H9 (cell line): ENCODE measurements at regions not wholly inside any gene's neighbourhood (a gene's known extent, or its start where the extent isn't known, plus 50 kb on each side); places are given as distances from the start of the nearest gene placed in this dataset.

Source experiments
- DNase-seq: peaks from one replicate; pipeline ENCODE4 v3.0.0-alpha.2; 2017
- H2AFZ ChIP-seq: one replicate; pipeline ENCODE4 v1.6.1; 2013; ENCODE audit warnings: mild to moderate bottlenecking, low read length, control low read depth, moderate library complexity
- H2AK5ac ChIP-seq: 2 replicates; pipeline ENCODE4 v1.6.1; 2013; ENCODE audit warnings: low read length, control low read depth, mixed read lengths; ENCODE audit not compliant: insufficient read length
- H2BK120ac ChIP-seq: one replicate; pipeline ENCODE4 v1.6.1; 2013; ENCODE audit warnings: low read depth, mild to moderate bottlenecking, low read length, control low read depth, inconsistent platforms; ENCODE audit not compliant: poor library complexity, severe bottlenecking
- H2BK12ac ChIP-seq: 2 replicates; pipeline ENCODE4 v1.6.1; 2013; ENCODE audit warnings: low read length, control low read depth, mixed read lengths, low read depth; ENCODE audit not compliant: insufficient read length
- H2BK15ac ChIP-seq: 2 replicates; pipeline ENCODE4 v1.6.1; 2013; ENCODE audit warnings: low read depth, low read length, control low read depth
- H2BK20ac ChIP-seq: one replicate; pipeline ENCODE4 v1.6.1; 2013; ENCODE audit warnings: low read depth, mild to moderate bottlenecking, low read length, control low read depth, inconsistent platforms; ENCODE audit not compliant: poor library complexity, severe bottlenecking
- H2BK5ac ChIP-seq: 2 replicates; pipeline ENCODE4 v1.6.1; 2013; ENCODE audit warnings: low read length, control low read depth, mixed read lengths; ENCODE audit not compliant: insufficient read length
- H3K14ac ChIP-seq: 2 replicates; pipeline ENCODE4 v1.6.1; 2013; ENCODE audit warnings: low read length, control low read depth; ENCODE audit not compliant: insufficient read depth
- H3K18ac ChIP-seq: 2 replicates; pipeline ENCODE4 v1.6.1; 2013; ENCODE audit warnings: low read depth, mild to moderate bottlenecking, mixed read lengths, low read length, control low read depth; ENCODE audit not compliant: insufficient read length
- H3K23ac ChIP-seq: 2 replicates; pipeline ENCODE4 v1.6.1; 2013; ENCODE audit warnings: low read length, control low read depth, mixed read lengths, low read depth; ENCODE audit not compliant: insufficient read length
- H3K23me2 ChIP-seq: 2 replicates; pipeline ENCODE4 v1.6.1; 2013; ENCODE audit warnings: low read depth, mild to moderate bottlenecking, mixed read lengths, low read length, control low read depth; ENCODE audit not compliant: insufficient read length, poor library complexity, severe bottlenecking
- H3K27ac ChIP-seq: 2 replicates; pipeline ENCODE4 v1.5.1; 2013; ENCODE audit warnings: low read length, control low read depth, mixed read lengths, low read depth; ENCODE audit not compliant: insufficient read length
- H3K27me3 ChIP-seq: 2 replicates; pipeline ENCODE4 v1.6.1; 2013; ENCODE audit warnings: low read length, control low read depth, inconsistent platforms; ENCODE audit not compliant: insufficient read depth
- H3K4ac ChIP-seq: 2 replicates; pipeline ENCODE4 v1.6.1; 2013; ENCODE audit warnings: low read depth, mild to moderate bottlenecking, control low read depth, inconsistent platforms, low read length, moderate library complexity
- H3K4me1 ChIP-seq: 2 replicates; pipeline ENCODE4 v1.6.1; 2013; ENCODE audit warnings: low read length, control low read depth, inconsistent platforms; ENCODE audit not compliant: insufficient read depth
- H3K4me2 ChIP-seq: 2 replicates; pipeline ENCODE4 v1.6.1; 2013; ENCODE audit warnings: low read length, control low read depth, mixed read lengths; ENCODE audit not compliant: insufficient read length, insufficient read depth
- H3K56ac ChIP-seq: 2 replicates; pipeline ENCODE4 v1.6.1; 2013; ENCODE audit warnings: low read depth, mild to moderate bottlenecking, mixed read lengths, low read length, control low read depth; ENCODE audit not compliant: insufficient read length
- H3K79me1 ChIP-seq: 2 replicates; pipeline ENCODE4 v1.6.1; 2013; ENCODE audit warnings: low read depth, mild to moderate bottlenecking, moderate library complexity, low read length, control low read depth, inconsistent platforms; ENCODE audit not compliant: insufficient read depth, poor library complexity, severe bottlenecking
- H3K79me2 ChIP-seq: 2 replicates; pipeline ENCODE4 v1.6.1; 2013; ENCODE audit warnings: low read length, control low read depth, inconsistent platforms; ENCODE audit not compliant: insufficient read depth
- H3K9ac ChIP-seq: 2 replicates; pipeline ENCODE4 v1.6.1; 2013; ENCODE audit warnings: low read length, control low read depth, mixed read lengths; ENCODE audit not compliant: insufficient read length; ENCODE audit errors: extremely low read depth
- H3K9me3 ChIP-seq: one replicate; pipeline ENCODE4 v1.6.1; 2013; ENCODE audit warnings: low read depth, low read length, inconsistent platforms; ENCODE audit not compliant: control insufficient read depth
- H3T11ph ChIP-seq: one replicate; pipeline ENCODE4 v1.6.1; 2013; ENCODE audit warnings: mild to moderate bottlenecking, low read length, control low read depth, inconsistent platforms
- H4K20me1 ChIP-seq: one replicate; pipeline ENCODE4 v1.6.1; 2013; ENCODE audit not compliant: control insufficient read depth, insufficient read length, insufficient read depth
- H4K5ac ChIP-seq: 2 replicates; pipeline ENCODE4 v1.6.1; 2013; ENCODE audit warnings: low read depth, mild to moderate bottlenecking, mixed read lengths, low read length, control low read depth; ENCODE audit not compliant: insufficient read length
- H4K8ac ChIP-seq: replicated peaks from 2 replicates; pipeline ENCODE4 v1.6.1; 2013; ENCODE audit warnings: low read length, control low read depth, mixed read lengths, low read depth; ENCODE audit not compliant: insufficient read length
- H4K91ac ChIP-seq: 2 replicates; pipeline ENCODE4 v1.6.1; 2013; ENCODE audit warnings: low read depth, mild to moderate bottlenecking, moderate library complexity, mixed read lengths, low read length, control low read depth; ENCODE audit not compliant: insufficient read length
- H3K27ac Mint-ChIP-seq, 3 experiments: 2 replicates in 2 of 3; 3 replicates in 1 of 3; pipeline ENCODE4 v1.8.0; 2020 to 2021; ENCODE audit warnings: mixed read lengths in 3 of 3, mild to moderate bottlenecking in 1 of 3, moderate library complexity in 1 of 3
- H3K27me3 Mint-ChIP-seq: 2 replicates; pipeline ENCODE4 v1.8.0; 2021; ENCODE audit warnings: low read depth, mild to moderate bottlenecking, moderate library complexity, mixed read lengths
- H3K36me3 Mint-ChIP-seq, 3 experiments: 2 replicates in 2 of 3; 3 replicates in 1 of 3; pipeline ENCODE4 v1.8.0; 2020 to 2021; ENCODE audit warnings: low read depth in 3 of 3, mixed read lengths in 3 of 3; ENCODE audit not compliant: insufficient read depth in 1 of 3
- H3K4me1 Mint-ChIP-seq, 2 experiments: 2 replicates each; pipeline ENCODE4 v1.8.0; 2020; ENCODE audit warnings: mixed read lengths in 2 of 2
- H3K4me3 Mint-ChIP-seq, 2 experiments: 2 replicates in 1 of 2; 3 replicates in 1 of 2; pipeline ENCODE4 v1.8.0; 2020 to 2021; ENCODE audit warnings: mild to moderate bottlenecking in 2 of 2, mixed read lengths in 2 of 2, moderate library complexity in 1 of 2
- H3K9me3 Mint-ChIP-seq, 2 experiments: 2 replicates in 1 of 2; 3 replicates in 1 of 2; pipeline ENCODE4 v1.8.0; 2020; ENCODE audit warnings: mild to moderate bottlenecking in 2 of 2, mixed read lengths in 2 of 2, moderate library complexity in 1 of 2
- WGBS: extraction: QIAGEN DNeasy Blood & Tissue Kit; methylation state at CpG from one replicate; pipeline ENCODE4 v1.1.7; 2013; ENCODE audit warnings: missing lambda C conversion rate, low lambda C conversion rate, mixed read lengths; ENCODE audit not compliant: insufficient read length; ENCODE audit errors: extremely low coverage; 5-methylcytosine and 5-hydroxymethylcytosine counted together
- TF ChIP-seq, protein P1 (sequence below): fragments of 200-600 bp; sonication (generic); conservative IDR thresholded peaks from 3 replicates; pipeline ENCODE4 v1.8.0; 2021; ENCODE audit warnings: antibody characterized with exemption, mild to moderate bottlenecking

GRCh38 chr5:91645347-91645746 is 262.2 kb upstream of the ARRDC3 start:
- Histone ChIP-seq H2BK120ac (no peak overlapping the region), H3K79me2 (no peaks in the 10 kb centered on the region), H3K9me3 (no peaks in the 10 kb centered on the region), H3K14ac (no peak overlapping the region), H3K4ac (no peak overlapping the region), H2BK12ac (no peak overlapping the region), H3K4me1 (no peaks in the 10 kb centered on the region), H3K23me2 (no peaks in the 10 kb centered on the region), H3K18ac (no peak overlapping the region), H3K79me1 (no peaks in the 10 kb centered on the region), H4K5ac (no peak overlapping the region), H3K4me2 (no peak overlapping the region), H2AFZ (no peak overlapping the region), H2BK5ac (no peak overlapping the region), H2BK20ac (no peak overlapping the region), H3K23ac (no peak overlapping the region), H2BK15ac (no peak overlapping the region), H3K27me3 (no peaks in the 10 kb centered on the region), H2AK5ac (no peak overlapping the region), H4K91ac (no peak overlapping the region), H4K8ac (no peak overlapping the region), H4K20me1 (no peaks in the 10 kb centered on the region), H3K9ac (no peak overlapping the region), H3T11ph (no peak overlapping the region), H3K56ac (no peak overlapping the region), H3K27ac (no peak overlapping the region)
- Mint-ChIP-seq H3K27me3 (no peaks in the 10 kb centered on the region), H3K4me3 (no peak overlapping the region), H3K36me3 (no peaks in the 10 kb centered on the region; a peak in 1 of 7 replicates), H3K9me3 (no peaks in the 10 kb centered on the region; a peak in 1 of 5 replicates), H3K4me1 (peaks cover 2 to 12% of the 10 kb centered on the region in 2 experiments; a peak in 1 of 4 replicates), H3K27ac (peak overlapping the region in 1 of 3 experiments; percentile 71; a peak in 3 of 7 replicates)
- WGBS = no CpG with 5 or more reads among the region's 4 CpGs
- no peak for DNase-seq
- TF ChIP-seq, protein P1, sequence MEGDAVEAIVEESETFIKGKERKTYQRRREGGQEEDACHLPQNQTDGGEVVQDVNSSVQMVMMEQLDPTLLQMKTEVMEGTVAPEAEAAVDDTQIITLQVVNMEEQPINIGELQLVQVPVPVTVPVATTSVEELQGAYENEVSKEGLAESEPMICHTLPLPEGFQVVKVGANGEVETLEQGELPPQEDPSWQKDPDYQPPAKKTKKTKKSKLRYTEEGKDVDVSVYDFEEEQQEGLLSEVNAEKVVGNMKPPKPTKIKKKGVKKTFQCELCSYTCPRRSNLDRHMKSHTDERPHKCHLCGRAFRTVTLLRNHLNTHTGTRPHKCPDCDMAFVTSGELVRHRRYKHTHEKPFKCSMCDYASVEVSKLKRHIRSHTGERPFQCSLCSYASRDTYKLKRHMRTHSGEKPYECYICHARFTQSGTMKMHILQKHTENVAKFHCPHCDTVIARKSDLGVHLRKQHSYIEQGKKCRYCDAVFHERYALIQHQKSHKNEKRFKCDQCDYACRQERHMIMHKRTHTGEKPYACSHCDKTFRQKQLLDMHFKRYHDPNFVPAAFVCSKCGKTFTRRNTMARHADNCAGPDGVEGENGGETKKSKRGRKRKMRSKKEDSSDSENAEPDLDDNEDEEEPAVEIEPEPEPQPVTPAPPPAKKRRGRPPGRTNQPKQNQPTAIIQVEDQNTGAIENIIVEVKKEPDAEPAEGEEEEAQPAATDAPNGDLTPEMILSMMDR = no peak
